Activated CD8-positive, alpha-beta memory T cell treated with anti-CD3 and anti-CD28 coated beads, Interleukin-2, amount 10 ng/mL, durations not matched to agents 7 days and 5 days (primary cell): ENCODE measurements at regions not wholly inside any gene's neighbourhood (a gene's known extent, or its start where the extent isn't known, plus 50 kb on each side); places are given as distances from the start of the nearest gene placed in this dataset.
"Not testable (repeated sequence)": the region's sequence is repeated elsewhere in the genome, so short reads cannot be mapped to it uniquely, and the experiment has no call there.

Experiments
- ATAC-seq: fragments of 150-1000 bp; cut with Tn5 transposase; one replicate; pipeline ENCODE4 v1.10.0; 2021; ENCODE audit warnings: moderate library complexity
- CTCF ChIA-PET: fragments of 350-600 bp; sonication (Branson Sonifier 250); formaldehyde crosslinking; loops from one replicate; lab custom pipeline; 2021; ENCODE audit warnings: antibody characterized with exemption; lab: Charles Lee
- DNase-seq: peaks from one replicate; pipeline ENCODE4 v3.0.0-alpha.2; 2020
- H3K27ac Mint-ChIP-seq: one replicate; pipeline ENCODE4 v1.8.0; 2021; ENCODE audit warnings: mild to moderate bottlenecking, mixed read lengths
- H3K27me3 Mint-ChIP-seq: one replicate; pipeline ENCODE4 v1.8.0; 2021; ENCODE audit warnings: mixed read lengths
- H3K36me3 Mint-ChIP-seq: one replicate; pipeline ENCODE4 v1.8.0; 2021; ENCODE audit warnings: mild to moderate bottlenecking, mixed read lengths
- H3K4me1 Mint-ChIP-seq: one replicate; pipeline ENCODE4 v1.8.0; 2021; ENCODE audit warnings: mixed read lengths
- H3K4me3 Mint-ChIP-seq: one replicate; pipeline ENCODE4 v1.8.0; 2021; ENCODE audit warnings: mild to moderate bottlenecking, moderate library complexity, mixed read lengths
- H3K9me3 Mint-ChIP-seq: one replicate; pipeline ENCODE4 v1.8.0; 2022; ENCODE audit warnings: low read depth, mixed read lengths

- ATAC-seq (no peak), DNase-seq (no peak)
- no peaks in the 10 kb centered on the region for H3K27me3 Mint-ChIP-seq
- no peaks in the 10 kb centered on the region for H3K36me3 Mint-ChIP-seq
- no peak overlapping the region for H3K27ac Mint-ChIP-seq
- no peak overlapping the region for H3K4me3 Mint-ChIP-seq
- H3K9me3 Mint-ChIP-seq, result peaks cover 9% of the 10 kb centered on the region
- CTCF ChIA-PET, result no interaction called here
- H3K4me1 Mint-ChIP-seq, result no peaks in the 10 kb centered on the region
Measured at GRCh38 chr9:17083258-17083657, 51.6 kb upstream of the CNTLN start.

GRCh38 chr9:17082343-17083064 lies 52.3 kb upstream of the CNTLN start:
- no peak for ATAC-seq
- no peak overlapping the region for H3K4me3 Mint-ChIP-seq
- no peaks in the 10 kb centered on the region for H3K4me1 Mint-ChIP-seq
- H3K9me3 Mint-ChIP-seq, result peaks cover 9% of the 10 kb centered on the region
- H3K27me3 Mint-ChIP-seq, result no peaks in the 10 kb centered on the region
- DNase-seq, result no peak
- H3K27ac Mint-ChIP-seq, result no peak overlapping the region
- CTCF ChIA-PET, result no interaction called here
- no peaks in the 10 kb centered on the region for H3K36me3 Mint-ChIP-seq

GRCh38 chr9:17081814-17082213 lies 53.0 kb upstream of the CNTLN start:
- Mint-ChIP-seq H3K9me3 (peaks cover 9% of the 10 kb centered on the region), H3K27me3 (no peaks in the 10 kb centered on the region), H3K4me3 (no peak overlapping the region), H3K36me3 (no peaks in the 10 kb centered on the region), H3K27ac (no peak overlapping the region), H3K4me1 (no peaks in the 10 kb centered on the region)
- ATAC-seq (no peak), DNase-seq (no peak)
- CTCF ChIA-PET, result no interaction called here

- CTCF ChIA-PET, result interaction anchor here (0.6 kb wide), 1 partner anchor 18 kb away, joined by 3 read pairs; no protein-coding TSS in a partner anchor
- Mint-ChIP-seq H3K27ac (no peak overlapping the region), H3K4me3 (no peak overlapping the region), H3K4me1 (no peaks in the 10 kb centered on the region), H3K27me3 (no peaks in the 10 kb centered on the region), H3K36me3 (no peaks in the 10 kb centered on the region), H3K9me3 (peaks cover 9% of the 10 kb centered on the region)
- no peak for DNase-seq
- ATAC-seq, result no peak
Measured at GRCh38 chr9:17081351-17081750, 53.5 kb upstream of the CNTLN start.

GRCh38 chr9:17075758-17076485 lies 58.9 kb upstream of the CNTLN start:
- CTCF ChIA-PET, result no interaction called here
- Mint-ChIP-seq H3K9me3 (peaks cover 2% of the 10 kb centered on the region), H3K4me1 (no peaks in the 10 kb centered on the region), H3K36me3 (no peaks in the 10 kb centered on the region), H3K4me3 (no peak overlapping the region), H3K27ac (no peak overlapping the region), H3K27me3 (no peaks in the 10 kb centered on the region)
- DNase-seq (no peak), ATAC-seq (no peak)

- Mint-ChIP-seq H3K4me1 (no peaks in the 10 kb centered on the region), H3K27me3 (no peaks in the 10 kb centered on the region), H3K9me3 (peaks cover 2% of the 10 kb centered on the region), H3K27ac (no peak overlapping the region), H3K4me3 (no peak overlapping the region), H3K36me3 (no peaks in the 10 kb centered on the region)
- ATAC-seq, result no peak
- no peak for DNase-seq
- CTCF ChIA-PET, result no interaction called here
Measured at GRCh38 chr9:17075146-17075757, 59.6 kb upstream of the CNTLN start.

GRCh38 chr9:17072563-17072962 lies 62.3 kb upstream of the CNTLN start:
- H3K27ac Mint-ChIP-seq, H3K27me3 Mint-ChIP-seq, H3K36me3 Mint-ChIP-seq, H3K4me1 Mint-ChIP-seq, ATAC-seq, CTCF ChIA-PET, H3K9me3 Mint-ChIP-seq, DNase-seq, H3K4me3 Mint-ChIP-seq: not testable (repeated sequence)

GRCh38 chr9:17068671-17069070 lies 66.2 kb upstream of the CNTLN start:
- H3K4me3 Mint-ChIP-seq, result no peak overlapping the region
- no peak for ATAC-seq
- CTCF ChIA-PET, result no interaction called here
- H3K9me3 Mint-ChIP-seq, result peaks cover under 1% of the 10 kb centered on the region
- H3K27ac Mint-ChIP-seq, result no peak overlapping the region
- no peak for DNase-seq
- no peaks in the 10 kb centered on the region for H3K27me3 Mint-ChIP-seq
- H3K4me1 Mint-ChIP-seq, result no peaks in the 10 kb centered on the region
- no peaks in the 10 kb centered on the region for H3K36me3 Mint-ChIP-seq

- CTCF ChIA-PET, result no interaction called here
- no peaks in the 10 kb centered on the region for H3K4me1 Mint-ChIP-seq
- ATAC-seq (no peak), DNase-seq (no peak)
- H3K4me3 Mint-ChIP-seq, result no peak overlapping the region
- no peaks in the 10 kb centered on the region for H3K9me3 Mint-ChIP-seq
- no peaks in the 10 kb centered on the region for H3K27me3 Mint-ChIP-seq
- no peak overlapping the region for H3K27ac Mint-ChIP-seq
- H3K36me3 Mint-ChIP-seq, result no peaks in the 10 kb centered on the region
Measured at GRCh38 chr9:17065062-17065461, 69.8 kb upstream of the CNTLN start.

- no peaks in the 10 kb centered on the region for H3K9me3 Mint-ChIP-seq
- H3K4me3 Mint-ChIP-seq, result no peak overlapping the region
- H3K4me1 Mint-ChIP-seq, result no peaks in the 10 kb centered on the region
- no peak overlapping the region for H3K27ac Mint-ChIP-seq
- CTCF ChIA-PET, result no interaction called here
- H3K36me3 Mint-ChIP-seq, result no peaks in the 10 kb centered on the region
- H3K27me3 Mint-ChIP-seq, result no peaks in the 10 kb centered on the region
- DNase-seq (no peak), ATAC-seq (no peak)
Measured at GRCh38 chr9:17064558-17064957, 70.3 kb upstream of the CNTLN start.

GRCh38 chr9:17063535-17064135 lies 71.2 kb upstream of the CNTLN start:
- no peak for DNase-seq
- no peaks in the 10 kb centered on the region for H3K4me1 Mint-ChIP-seq
- H3K9me3 Mint-ChIP-seq, result no peaks in the 10 kb centered on the region
- no peak overlapping the region for H3K27ac Mint-ChIP-seq
- H3K36me3 Mint-ChIP-seq, result no peaks in the 10 kb centered on the region
- no peak for ATAC-seq
- no peaks in the 10 kb centered on the region for H3K27me3 Mint-ChIP-seq
- H3K4me3 Mint-ChIP-seq, result no peak overlapping the region
- CTCF ChIA-PET, result interaction anchor here (0.8 to 1.6 kb wide), 2 partner anchors 17 to 399 kb away, joined by 3 to 6 read pairs; no protein-coding TSS in a partner anchor

GRCh38 chr9:17062497-17062896 lies 72.3 kb upstream of the CNTLN start:
- CTCF ChIA-PET, result interaction anchor here (1.6 kb wide), 1 partner anchor 400 kb away, joined by 6 read pairs; no protein-coding TSS in a partner anchor
- no peak for ATAC-seq

GRCh38 chr9:17060450-17060849 lies 74.4 kb upstream of the CNTLN start:
- Mint-ChIP-seq H3K4me1 (no peaks in the 10 kb centered on the region), H3K4me3 (no peak overlapping the region), H3K27ac (no peak overlapping the region), H3K9me3 (peaks cover 1% of the 10 kb centered on the region), H3K27me3 (no peaks in the 10 kb centered on the region), H3K36me3 (no peaks in the 10 kb centered on the region)
- CTCF ChIA-PET, result no interaction called here
- DNase-seq (no peak), ATAC-seq (no peak)

More at GRCh38 chr9:17062497-17062896, 72.3 kb upstream of the CNTLN start:
- H3K36me3 Mint-ChIP-seq, result no peaks in the 10 kb centered on the region
- no peak overlapping the region for H3K4me3 Mint-ChIP-seq
- no peaks in the 10 kb centered on the region for H3K9me3 Mint-ChIP-seq
- H3K27me3 Mint-ChIP-seq, result no peaks in the 10 kb centered on the region
- DNase-seq, result no peak
- no peaks in the 10 kb centered on the region for H3K4me1 Mint-ChIP-seq
- no peak overlapping the region for H3K27ac Mint-ChIP-seq
